ENCODE measurements at regions not wholly inside any gene's neighbourhood (a gene's known extent, or its start where the extent isn't known, plus 50 kb on each side); places are given as distances from the start of the nearest gene placed in this dataset.
"Not testable (repeated sequence)": the region's sequence is repeated elsewhere in the genome, so short reads cannot be mapped to it uniquely, and the experiment has no call there.

GRCh38 chr3:178137206-178137605 lies 399.0 kb upstream of the KCNMB2 start:
- no peak for DNase-seq

- no peak for DNase-seq
These were observed 398.4 kb upstream of the KCNMB2 start for GRCh38 chr3:178137831-178138230.

GRCh38 chr3:178139116-178139515 lies 397.1 kb upstream of the KCNMB2 start:
- DNase-seq, result no peak

- DNase-seq, result no peak
These were observed 395.5 kb upstream of the KCNMB2 start for GRCh38 chr3:178140531-178141304.

GRCh38 chr3:178141305-178141684 lies 394.9 kb upstream of the KCNMB2 start:
- not testable (repeated sequence) for DNase-seq

GRCh38 chr3:178146406-178146831 lies 389.8 kb upstream of the KCNMB2 start:
- DNase-seq, result no peak

GRCh38 chr3:178147001-178147400 lies 389.2 kb upstream of the KCNMB2 start:
- DNase-seq, result no peak

GRCh38 chr3:178152031-178152806 lies 384.0 kb upstream of the KCNMB2 start:
- no peak for DNase-seq

- no peak for DNase-seq
These were observed 383.2 kb upstream of the KCNMB2 start for GRCh38 chr3:178152988-178153387.

GRCh38 chr3:178155521-178155920 lies 380.7 kb upstream of the KCNMB2 start:
- no peak for DNase-seq

- no peak for DNase-seq
These were observed 379.9 kb upstream of the KCNMB2 start for GRCh38 chr3:178156301-178156700.

- no peak for DNase-seq
These were observed 376.5 kb upstream of the KCNMB2 start for GRCh38 chr3:178159691-178160220.

GRCh38 chr3:178169421-178169820 lies 366.8 kb upstream of the KCNMB2 start:
- DNase-seq, result no peak

- no peak for DNase-seq
These were observed 365.3 kb upstream of the KCNMB2 start for GRCh38 chr3:178170698-178171535.

- DNase-seq, result no peak
These were observed 364.1 kb upstream of the KCNMB2 start for GRCh38 chr3:178172121-178172520.

- DNase-seq, result no peak
These were observed 361.9 kb upstream of the KCNMB2 start for GRCh38 chr3:178174201-178174915.

GRCh38 chr3:178181088-178181487 lies 355.1 kb upstream of the KCNMB2 start:
- no peak for DNase-seq

GRCh38 chr3:178181784-178182183 lies 354.5 kb upstream of the KCNMB2 start:
- DNase-seq, result peak in 1 of 2 experiments; percentile 13

GRCh38 chr3:178182337-178182779 lies 353.9 kb upstream of the KCNMB2 start:
- DNase-seq, result peak in 1 of 2 experiments; percentile 61

- no peak for DNase-seq
These were observed 351.4 kb upstream of the KCNMB2 start for GRCh38 chr3:178184833-178185232.

GRCh38 chr3:178186666-178187065 lies 349.6 kb upstream of the KCNMB2 start:
- DNase-seq, result no peak

- DNase-seq, result no peak
These were observed 346.4 kb upstream of the KCNMB2 start for GRCh38 chr3:178189854-178190253.
